Effector CD8-positive, alpha-beta T cell (primary cell): ENCODE measurements at regions not wholly inside any gene's neighbourhood (a gene's known extent, or its start where the extent isn't known, plus 50 kb on each side); places are given as distances from the start of the nearest gene placed in this dataset.
"Not testable (repeated sequence)": the region's sequence is repeated elsewhere in the genome, so short reads cannot be mapped to it uniquely, and the experiment has no call there.

ENCODE experiments used
- DNase-seq: peaks from one replicate; lab custom pipeline; 2025; lab: John Stamatoyannopoulos, UW

- DNase-seq = no peak
These were observed 1973.9 kb upstream of the FLRT2 start for GRCh38 chr14:83556065-83556464.

- no peak for DNase-seq
These were observed 1973.0 kb upstream of the FLRT2 start for GRCh38 chr14:83556746-83557453.

- DNase-seq = no peak
These were observed 1971.0 kb upstream of the FLRT2 start for GRCh38 chr14:83558946-83559345.

GRCh38 chr14:83559721-83560120 is 1970.2 kb upstream of the FLRT2 start:
- DNase-seq = no peak

- DNase-seq = no peak
These were observed 1968.7 kb upstream of the FLRT2 start for GRCh38 chr14:83561261-83561660.

GRCh38 chr14:83566567-83566966 is 1963.4 kb upstream of the FLRT2 start:
- no peak for DNase-seq

- no peak for DNase-seq
These were observed 1961.8 kb upstream of the FLRT2 start for GRCh38 chr14:83568141-83568540.

GRCh38 chr14:83575301-83575700 is 1954.6 kb upstream of the FLRT2 start:
- DNase-seq = no peak

GRCh38 chr14:83583201-83583600 is 1946.7 kb upstream of the FLRT2 start:
- no peak for DNase-seq

GRCh38 chr14:83594874-83595273 is 1935.1 kb upstream of the FLRT2 start:
- no peak for DNase-seq

GRCh38 chr14:83607682-83608081 is 1922.3 kb upstream of the FLRT2 start:
- no peak for DNase-seq

- DNase-seq = no peak
These were observed 1918.5 kb upstream of the FLRT2 start for GRCh38 chr14:83611491-83611890.

GRCh38 chr14:83611906-83612390 is 1918.0 kb upstream of the FLRT2 start:
- no peak for DNase-seq

GRCh38 chr14:83614956-83615355 is 1915.0 kb upstream of the FLRT2 start:
- DNase-seq = no peak

GRCh38 chr14:83624541-83624940 is 1905.4 kb upstream of the FLRT2 start:
- no peak for DNase-seq

GRCh38 chr14:83632375-83632774 is 1897.6 kb upstream of the FLRT2 start:
- no peak for DNase-seq

- DNase-seq = no peak
These were observed 1891.0 kb upstream of the FLRT2 start for GRCh38 chr14:83638748-83639504.

- DNase-seq = not testable (repeated sequence)
These were observed 1890.5 kb upstream of the FLRT2 start for GRCh38 chr14:83639505-83639875.

GRCh38 chr14:83646228-83646627 is 1883.7 kb upstream of the FLRT2 start:
- DNase-seq = no peak

- no peak for DNase-seq
These were observed 1869.3 kb upstream of the FLRT2 start for GRCh38 chr14:83660597-83660996.

GRCh38 chr14:83664389-83664788 is 1865.6 kb upstream of the FLRT2 start:
- DNase-seq = no peak

- no peak for DNase-seq
These were observed 1840.7 kb upstream of the FLRT2 start for GRCh38 chr14:83689265-83689664.

GRCh38 chr14:83697099-83697498 is 1832.8 kb upstream of the FLRT2 start:
- no peak for DNase-seq
